NB4 (cell line): ENCODE measurements at regions not wholly inside any gene's neighbourhood (a gene's known extent, or its start where the extent isn't known, plus 50 kb on each side); places are given as distances from the start of the nearest gene placed in this dataset.

Source experiments
- CTCF ChIP-seq: IDR thresholded peaks from one replicate; pipeline ENCODE4 v1.5.1; 2012; ENCODE audit warnings: low read depth, low read length
- POLR2A ChIP-seq: IDR thresholded peaks from 2 replicates; pipeline ENCODE4 v1.6.1; 2011; ENCODE audit warnings: mild to moderate bottlenecking; ENCODE audit not compliant: insufficient read length; ENCODE audit errors: extremely low read depth

- TF ChIP-seq POLR2A, result no peak
- no peak for TF ChIP-seq CTCF
Measured at GRCh38 chr3:147744967-147745366, 335.8 kb downstream of the ZIC1 start.
